LNCAP (cell line): ENCODE measurements at regions not wholly inside any gene's neighbourhood (a gene's known extent, or its start where the extent isn't known, plus 50 kb on each side); places are given as distances from the start of the nearest gene placed in this dataset.

Source experiments
- CTCF ChIP-seq: fragments of 450-650 bp; IDR thresholded peaks from 2 replicates; pipeline ENCODE4 v1.5.1; 2017; ENCODE audit warnings: mild to moderate bottlenecking

DNA sequence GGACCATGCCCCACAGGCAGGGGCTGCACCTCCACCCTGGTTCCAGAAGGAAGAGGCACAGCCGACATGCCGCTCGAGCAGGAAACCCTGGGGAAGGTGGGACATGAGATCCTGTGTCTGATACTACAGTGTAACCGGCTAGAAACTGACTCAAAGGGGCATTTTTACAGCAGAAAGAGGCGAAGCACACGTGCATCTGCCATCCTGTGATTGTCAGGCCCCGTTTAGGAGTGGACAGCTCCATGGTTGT lies 62.7 kb downstream of the SIK1 start:
- no peak for TF ChIP-seq CTCF

GRCh38 chr21:43363506-43364260 lies 63.2 kb downstream of the SIK1 start:
- no peak for TF ChIP-seq CTCF

DNA sequence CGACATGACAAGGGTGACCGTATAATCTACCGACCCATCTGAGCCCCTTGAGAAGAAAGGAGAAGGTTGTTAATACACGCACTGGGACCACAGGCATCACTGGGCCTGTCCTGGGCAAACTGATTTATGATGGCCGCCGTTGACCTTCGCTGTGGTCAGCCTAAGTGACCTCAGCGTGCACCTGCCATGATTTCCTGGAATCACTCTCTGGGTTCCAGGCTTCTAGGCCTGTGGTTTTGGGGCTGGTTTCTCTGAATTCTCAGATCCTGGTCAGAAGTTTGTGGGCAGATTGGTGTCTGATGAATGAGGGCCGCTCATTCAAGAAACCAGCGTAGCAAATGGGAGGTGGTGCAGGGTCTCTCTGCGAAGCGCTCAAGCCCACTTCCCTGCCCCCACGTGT lies 64.0 kb downstream of the SIK1 start:
- TF ChIP-seq CTCF, result no peak

DNA sequence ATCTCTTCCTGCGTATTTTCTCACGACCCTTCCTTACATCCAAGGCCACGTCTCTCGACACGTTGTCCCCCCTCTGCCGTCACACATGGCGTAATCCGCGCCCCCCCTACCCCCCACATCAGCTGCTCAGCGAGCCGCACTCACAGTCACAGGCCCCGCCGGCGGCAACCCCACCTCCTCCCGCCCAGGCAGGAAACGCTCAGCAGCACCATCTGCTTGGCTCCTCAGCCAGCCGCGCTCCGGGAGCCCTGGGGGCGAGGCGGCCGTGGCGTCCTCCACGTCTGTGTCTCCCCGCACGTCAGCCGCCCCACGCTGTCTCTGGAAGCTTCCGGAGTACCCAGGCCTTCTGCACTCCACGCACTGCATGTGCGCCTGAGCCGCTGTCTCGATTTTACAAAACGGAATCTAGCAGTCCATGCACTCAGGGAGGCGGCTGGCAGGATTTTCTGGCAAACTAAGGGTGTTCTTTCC lies 64.6 kb downstream of the SIK1 start:
- TF ChIP-seq CTCF, result no peak

- no peak for TF ChIP-seq CTCF
Measured at GRCh38 chr21:43361493-43362296, 65.2 kb downstream of the SIK1 start.

GRCh38 chr21:43361127-43361492 lies 65.8 kb downstream of the SIK1 start:
- no peak for TF ChIP-seq CTCF

GRCh38 chr21:43360441-43361126 lies 66.3 kb downstream of the SIK1 start:
- TF ChIP-seq CTCF, result no peak
